Suprapubic skin (tissue), 3 donors: ENCODE measurements at regions not wholly inside any gene's neighbourhood (a gene's known extent, or its start where the extent isn't known, plus 50 kb on each side); places are given as distances from the start of the nearest gene placed in this dataset.

Experiments
- EP300 ChIP-seq: sonication (generic); formaldehyde crosslinking; IDR thresholded peaks from one replicate; pipeline ENCODE4 v1.6.1; 2017; ENCODE audit warnings: antibody characterized with exemption
- POLR2A ChIP-seq, 2 donors: fragments of 450-650 bp; IDR thresholded peaks; one replicate each; pipeline ENCODE4 v1.6.1; 2017; ENCODE audit warnings: antibody characterized with exemption in 2 of 2, mild to moderate bottlenecking in 2 of 2, moderate library complexity in 2 of 2
- TF ChIP-seq, protein P1 (sequence below), 2 donors: fragments of 200-600 bp in 1 of 2; fragments of 450-650 bp in 1 of 2; sonication (generic) in 1 of 2; IDR thresholded peaks; one replicate each; pipeline ENCODE4 v1.5.1; 2016 to 2019; ENCODE audit warnings: antibody characterized with exemption in 2 of 2, mild to moderate bottlenecking in 1 of 2, moderate library complexity in 1 of 2

DNA sequence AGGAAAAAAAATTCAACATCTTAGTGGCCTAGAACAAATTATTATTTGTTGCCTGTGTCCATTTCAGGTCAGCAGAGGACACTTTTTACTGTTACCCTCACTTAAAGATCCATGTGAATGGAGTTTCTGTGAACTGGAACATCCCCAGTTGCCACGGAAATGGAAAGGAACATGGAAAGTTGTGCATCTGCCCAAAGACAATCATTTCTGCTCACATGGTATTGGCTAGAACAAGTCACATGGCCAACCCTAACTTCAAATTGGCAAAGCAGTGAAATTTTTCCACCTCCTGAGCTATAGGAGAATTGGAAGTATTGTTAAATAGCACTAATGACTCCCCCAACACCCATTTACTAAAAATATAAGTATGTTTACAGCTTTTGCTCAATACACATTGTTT is 71.2 kb upstream of the CCBE1 start:
- TF ChIP-seq, protein P1, sequence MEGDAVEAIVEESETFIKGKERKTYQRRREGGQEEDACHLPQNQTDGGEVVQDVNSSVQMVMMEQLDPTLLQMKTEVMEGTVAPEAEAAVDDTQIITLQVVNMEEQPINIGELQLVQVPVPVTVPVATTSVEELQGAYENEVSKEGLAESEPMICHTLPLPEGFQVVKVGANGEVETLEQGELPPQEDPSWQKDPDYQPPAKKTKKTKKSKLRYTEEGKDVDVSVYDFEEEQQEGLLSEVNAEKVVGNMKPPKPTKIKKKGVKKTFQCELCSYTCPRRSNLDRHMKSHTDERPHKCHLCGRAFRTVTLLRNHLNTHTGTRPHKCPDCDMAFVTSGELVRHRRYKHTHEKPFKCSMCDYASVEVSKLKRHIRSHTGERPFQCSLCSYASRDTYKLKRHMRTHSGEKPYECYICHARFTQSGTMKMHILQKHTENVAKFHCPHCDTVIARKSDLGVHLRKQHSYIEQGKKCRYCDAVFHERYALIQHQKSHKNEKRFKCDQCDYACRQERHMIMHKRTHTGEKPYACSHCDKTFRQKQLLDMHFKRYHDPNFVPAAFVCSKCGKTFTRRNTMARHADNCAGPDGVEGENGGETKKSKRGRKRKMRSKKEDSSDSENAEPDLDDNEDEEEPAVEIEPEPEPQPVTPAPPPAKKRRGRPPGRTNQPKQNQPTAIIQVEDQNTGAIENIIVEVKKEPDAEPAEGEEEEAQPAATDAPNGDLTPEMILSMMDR (IDR thresholded peaks at IDR 0.05) = no peak
- no peak for TF ChIP-seq POLR2A (IDR thresholded peaks at IDR 0.05)
- TF ChIP-seq EP300 = no peak
